Inferior parietal cortex (tissue), 1 donor: ENCODE measurements at regions not wholly inside any gene's neighbourhood (a gene's known extent, or its start where the extent isn't known, plus 50 kb on each side); places are given as distances from the start of the nearest gene placed in this dataset.
A peak's percentile ranks its signal among the peaks of the same experiment; 100 is the strongest.
"Not testable (repeated sequence)": the region's sequence is repeated elsewhere in the genome, so short reads cannot be mapped to it uniquely, and the experiment has no call there.

ENCODE experiments used
- DNase-seq: peaks from one replicate; pipeline ENCODE4 v3.0.0-alpha.2; 2016; ENCODE audit errors: extremely low spot score

- not testable (repeated sequence) for DNase-seq
Observed at GRCh38 chr12:92231532-92231931, 85.9 kb upstream of the BTG1 start.

GRCh38 chr12:92229381-92229780, 83.7 kb upstream of the BTG1 start:
- no peak for DNase-seq

- DNase-seq = no peak
Observed at GRCh38 chr12:92226961-92227360, 81.3 kb upstream of the BTG1 start.

- no peak for DNase-seq
Observed at GRCh38 chr12:92226071-92226661, 80.5 kb upstream of the BTG1 start.

- DNase-seq = no peak
Observed at GRCh38 chr12:92224685-92225331, 79.2 kb upstream of the BTG1 start.

GRCh38 chr12:92223481-92223880, 77.8 kb upstream of the BTG1 start:
- DNase-seq = no peak

- no peak for DNase-seq
Observed at GRCh38 chr12:92221656-92222315, 76.1 kb upstream of the BTG1 start.

GRCh38 chr12:92218394-92219077, 72.9 kb upstream of the BTG1 start:
- no peak for DNase-seq

- DNase-seq = no peak
Observed at GRCh38 chr12:92216092-92216491, 70.4 kb upstream of the BTG1 start.

GRCh38 chr12:92215358-92215757, 69.7 kb upstream of the BTG1 start:
- DNase-seq = no peak

GRCh38 chr12:92213166-92213565, 67.5 kb upstream of the BTG1 start:
- no peak for DNase-seq

- DNase-seq = no peak
Observed at GRCh38 chr12:92210071-92210470, 64.4 kb upstream of the BTG1 start.

GRCh38 chr12:92208613-92209121, 63.0 kb upstream of the BTG1 start:
- DNase-seq = peak; percentile 25

- no peak for DNase-seq
Observed at GRCh38 chr12:92206596-92206995, 61.0 kb upstream of the BTG1 start.

GRCh38 chr12:92206011-92206410, 60.4 kb upstream of the BTG1 start:
- no peak for DNase-seq

- no peak for DNase-seq
Observed at GRCh38 chr12:92199819-92200576, 54.4 kb upstream of the BTG1 start.

GRCh38 chr12:92197815-92198214, 52.2 kb upstream of the BTG1 start:
- no peak for DNase-seq

- DNase-seq = no peak
Observed at GRCh38 chr12:92196368-92196767, 50.7 kb upstream of the BTG1 start.
